ENCODE measurements at regions not wholly inside any gene's neighbourhood (a gene's known extent, or its start where the extent isn't known, plus 50 kb on each side); places are given as distances from the start of the nearest gene placed in this dataset.

- Histone ChIP-seq H3K4me2 (ENCODE audit: low read length) (no peak overlapping the region), H3K36me3 (ENCODE audit: insufficient read depth, low read length) (no peaks in the 10 kb centered on the region), H2AFZ (ENCODE audit: low read length) (no peak overlapping the region), H3K4me1 (ENCODE audit: insufficient read depth, low read length, poor library complexity, severe bottlenecking) (no peaks in the 10 kb centered on the region), H4K20me1 (ENCODE audit: insufficient read depth, low read length) (no peaks in the 10 kb centered on the region), H3K9me3 (ENCODE audit: low read length) (no peaks in the 10 kb centered on the region), H3K4me3 (ENCODE audit: low read depth, low read length, poor library complexity, severe bottlenecking) (no peak overlapping the region), H3K27ac (ENCODE audit: low read depth, low read length, poor library complexity, severe bottlenecking) (no peak overlapping the region), H3K9me2 (ENCODE audit: insufficient read depth, low read length) (no peaks in the 10 kb centered on the region), H3K79me2 (ENCODE audit: insufficient read depth, low read depth, low read length) (no peaks in the 10 kb centered on the region)
- ChIA-PET CTCF (ENCODE audit: unreplicated experiment) (no interaction called here), POLR2A (interaction anchor here (0.7 to 1.4 kb wide), 3 partner anchors 13 to 1636 kb away, joined by 3 to 4 read pairs (median 3); no protein-coding TSS in a partner anchor)
- BruUV-seq (replicated peaks): no TSS peak
- no peak for DNase-seq (ENCODE audit: low spot score)
- TF ChIP-seq, protein P1, sequence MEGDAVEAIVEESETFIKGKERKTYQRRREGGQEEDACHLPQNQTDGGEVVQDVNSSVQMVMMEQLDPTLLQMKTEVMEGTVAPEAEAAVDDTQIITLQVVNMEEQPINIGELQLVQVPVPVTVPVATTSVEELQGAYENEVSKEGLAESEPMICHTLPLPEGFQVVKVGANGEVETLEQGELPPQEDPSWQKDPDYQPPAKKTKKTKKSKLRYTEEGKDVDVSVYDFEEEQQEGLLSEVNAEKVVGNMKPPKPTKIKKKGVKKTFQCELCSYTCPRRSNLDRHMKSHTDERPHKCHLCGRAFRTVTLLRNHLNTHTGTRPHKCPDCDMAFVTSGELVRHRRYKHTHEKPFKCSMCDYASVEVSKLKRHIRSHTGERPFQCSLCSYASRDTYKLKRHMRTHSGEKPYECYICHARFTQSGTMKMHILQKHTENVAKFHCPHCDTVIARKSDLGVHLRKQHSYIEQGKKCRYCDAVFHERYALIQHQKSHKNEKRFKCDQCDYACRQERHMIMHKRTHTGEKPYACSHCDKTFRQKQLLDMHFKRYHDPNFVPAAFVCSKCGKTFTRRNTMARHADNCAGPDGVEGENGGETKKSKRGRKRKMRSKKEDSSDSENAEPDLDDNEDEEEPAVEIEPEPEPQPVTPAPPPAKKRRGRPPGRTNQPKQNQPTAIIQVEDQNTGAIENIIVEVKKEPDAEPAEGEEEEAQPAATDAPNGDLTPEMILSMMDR (conservative IDR thresholded peaks at IDR 0.05; ENCODE audit: low read length): no peak
- no peak for TF ChIP-seq EZH2phosphoT487 (IDR thresholded peaks at IDR 0.05; ENCODE audit: borderline replicate concordance, low read depth, low read length)
- intact Hi-C loops (cut with micrococcal nuclease; ENCODE audit: unreplicated experiment): no loop called here
These were observed 101.4 kb upstream of the PDE5A start for GRCh38 chr4:119729835-119730670.

DNA sequence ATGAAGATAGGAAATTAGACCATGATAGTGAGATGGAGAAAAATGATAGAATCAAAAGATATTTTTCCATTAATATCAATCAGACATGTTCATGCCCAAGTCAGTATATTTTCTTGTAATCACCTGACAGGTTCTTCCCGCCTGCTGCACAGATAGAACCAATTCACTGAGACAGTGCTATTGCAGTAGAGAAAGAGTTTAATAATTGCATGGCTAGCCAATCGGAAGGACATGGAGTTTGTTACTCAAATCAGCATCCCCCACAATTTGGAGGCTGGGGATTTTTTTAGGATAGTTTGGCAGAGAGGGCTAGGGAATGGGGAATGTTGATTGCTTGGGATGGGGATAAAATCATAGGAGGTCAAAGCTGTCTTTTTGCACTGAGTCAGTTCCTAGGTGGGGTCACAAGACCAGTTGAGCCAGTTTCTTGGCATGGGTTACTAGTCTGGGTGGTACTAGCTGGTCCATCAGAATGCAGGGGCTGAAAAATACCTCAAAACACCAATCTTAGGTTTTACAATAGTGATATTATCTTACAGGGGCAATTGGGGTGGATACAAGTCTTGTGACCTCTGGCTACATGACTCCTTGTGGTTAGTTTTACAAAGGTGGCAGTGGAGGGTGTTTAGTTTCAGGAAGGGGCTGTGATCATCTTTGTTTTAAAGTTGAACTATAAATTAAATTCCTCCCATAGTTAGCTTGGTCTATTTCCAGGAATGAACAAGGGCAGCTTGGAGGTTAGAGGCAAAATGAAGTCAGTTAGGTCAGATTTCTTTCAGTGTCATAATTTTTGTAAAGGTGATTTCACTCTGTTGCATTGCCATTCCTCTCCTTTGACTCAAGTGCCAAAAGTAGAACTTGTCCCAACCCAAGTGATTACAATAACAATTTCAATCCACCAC is 100.3 kb upstream of the PDE5A start:
- Histone ChIP-seq H4K20me1 (ENCODE audit: insufficient read depth, low read length) (no peaks in the 10 kb centered on the region), H3K27ac (ENCODE audit: low read depth, low read length, poor library complexity, severe bottlenecking) (no peak overlapping the region), H3K9me2 (ENCODE audit: insufficient read depth, low read length) (no peaks in the 10 kb centered on the region), H3K79me2 (ENCODE audit: insufficient read depth, low read depth, low read length) (no peaks in the 10 kb centered on the region), H3K9me3 (ENCODE audit: low read length) (no peaks in the 10 kb centered on the region), H3K4me1 (ENCODE audit: insufficient read depth, low read length, poor library complexity, severe bottlenecking) (no peaks in the 10 kb centered on the region), H3K4me2 (ENCODE audit: low read length) (no peak overlapping the region), H2AFZ (ENCODE audit: low read length) (no peak overlapping the region), H3K36me3 (ENCODE audit: insufficient read depth, low read length) (no peaks in the 10 kb centered on the region), H3K4me3 (ENCODE audit: low read depth, low read length, poor library complexity, severe bottlenecking) (no peak overlapping the region)
- intact Hi-C loops (cut with micrococcal nuclease; ENCODE audit: unreplicated experiment): no loop called here
- ChIA-PET CTCF (ENCODE audit: unreplicated experiment) (no interaction called here), POLR2A (interaction anchor here (1.4 kb wide), 1 partner anchor 12 kb away, joined by 4 read pairs; no protein-coding TSS in a partner anchor)
- no TSS peak for BruUV-seq (replicated peaks)
- DNase-seq (ENCODE audit: low spot score): no peak
- no peak for TF ChIP-seq EZH2phosphoT487 (IDR thresholded peaks at IDR 0.05; ENCODE audit: borderline replicate concordance, low read depth, low read length)
- TF ChIP-seq, protein P1 (conservative IDR thresholded peaks at IDR 0.05; ENCODE audit: low read length): no peak

Data from OCI-LY7 (cell line).